Non-pigmented ciliary epithelial cell (primary cell): ENCODE measurements at regions not wholly inside any gene's neighbourhood (a gene's known extent, or its start where the extent isn't known, plus 50 kb on each side); places are given as distances from the start of the nearest gene placed in this dataset.
A peak's percentile ranks its signal among the peaks of the same experiment; 100 is the strongest.

Source experiments
- DNase-seq: peaks from one replicate; pipeline ENCODE4 v3.0.0-alpha.2; 2010; ENCODE audit warnings: low read depth

DNA sequence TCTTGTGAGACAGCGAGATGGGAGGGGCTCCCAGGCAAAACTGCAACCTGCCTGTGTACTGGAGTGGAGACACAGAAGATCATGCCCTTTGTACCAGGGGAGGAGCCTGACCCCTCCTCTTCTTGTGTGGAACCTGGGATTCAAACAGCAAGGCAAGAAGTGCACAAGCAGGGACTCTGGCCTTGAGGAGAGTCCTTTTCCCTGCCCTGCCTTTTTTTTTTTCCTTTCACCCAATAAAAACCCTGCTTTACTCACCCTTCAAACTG is 251.8 kb upstream of the OPRM1 start:
- DNase-seq: no peak

DNA sequence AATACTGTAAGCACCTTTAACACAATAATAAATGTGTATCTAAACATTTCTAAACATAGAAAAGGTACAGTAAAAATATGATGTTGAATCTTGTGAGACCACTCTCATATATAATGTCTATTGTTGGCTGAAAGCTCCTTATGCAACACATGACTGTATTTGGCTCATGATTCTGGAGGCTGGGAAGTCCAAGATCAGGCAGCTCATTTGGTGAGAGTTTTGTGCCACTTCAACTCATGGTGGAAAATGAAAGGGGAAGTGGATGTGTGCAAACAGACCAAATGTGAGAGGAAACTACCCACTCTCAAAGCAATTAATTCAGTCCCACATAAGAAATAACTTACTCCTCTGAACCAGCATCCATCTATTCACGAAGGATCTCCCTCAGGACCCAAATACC is 257.7 kb upstream of the OPRM1 start:
- DNase-seq: no peak

DNA sequence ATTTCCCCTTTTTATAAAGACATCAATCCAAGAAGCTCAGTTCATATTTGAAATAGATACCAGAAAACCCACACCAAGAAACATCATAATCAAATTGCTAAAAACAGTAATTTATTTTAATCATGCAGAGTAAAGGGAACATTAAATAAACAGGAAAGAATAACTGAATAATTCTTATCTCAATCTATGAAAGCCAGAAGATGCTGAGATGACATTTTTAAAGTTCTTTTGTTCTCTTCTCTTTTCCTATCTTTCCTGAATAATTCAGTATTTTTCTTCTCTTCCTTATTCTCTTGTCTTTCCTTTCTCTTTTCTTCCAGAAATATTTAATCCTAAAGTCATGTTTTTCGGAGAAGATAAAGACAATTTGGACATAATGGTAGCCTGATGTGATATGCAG is 259.0 kb upstream of the OPRM1 start:
- no peak for DNase-seq

DNA sequence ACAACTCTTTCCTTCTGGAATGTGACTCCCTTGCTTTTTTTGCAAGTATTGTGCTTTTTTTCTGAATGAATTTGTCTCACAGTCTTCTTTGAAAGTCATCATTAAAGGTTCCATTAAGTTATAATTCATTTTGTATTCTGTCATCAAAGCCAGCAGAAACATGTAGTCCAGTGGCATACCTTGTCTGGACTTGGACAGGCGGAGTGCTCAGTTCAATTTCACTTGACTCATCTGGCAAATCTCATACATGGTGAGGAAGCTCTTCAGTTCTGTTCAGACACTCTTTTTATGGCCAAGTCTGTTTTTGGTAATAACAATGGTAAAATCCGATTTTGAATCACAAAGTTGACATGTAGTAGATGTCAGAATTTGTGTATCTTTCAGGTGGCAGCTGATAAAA is 260.8 kb upstream of the OPRM1 start:
- no peak for DNase-seq

DNA sequence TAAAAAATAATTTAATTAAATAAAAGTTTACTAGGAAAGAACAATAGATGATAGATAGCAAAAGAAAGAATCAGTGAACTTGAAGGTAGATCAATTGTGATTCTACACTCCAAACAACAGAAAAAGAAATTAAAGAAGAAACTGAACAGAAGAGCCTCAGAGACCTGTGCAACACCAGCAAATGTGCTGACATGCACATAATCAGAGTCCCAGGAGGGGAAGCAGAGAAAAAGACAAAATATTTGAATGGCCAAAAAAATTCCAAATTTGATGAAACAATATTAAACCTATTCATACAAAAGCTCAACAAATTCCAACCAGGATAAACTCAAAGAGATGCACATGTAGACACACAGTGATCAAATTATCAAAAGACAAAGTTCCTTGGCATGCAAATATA is 267.5 kb upstream of the OPRM1 start:
- no peak for DNase-seq

DNA sequence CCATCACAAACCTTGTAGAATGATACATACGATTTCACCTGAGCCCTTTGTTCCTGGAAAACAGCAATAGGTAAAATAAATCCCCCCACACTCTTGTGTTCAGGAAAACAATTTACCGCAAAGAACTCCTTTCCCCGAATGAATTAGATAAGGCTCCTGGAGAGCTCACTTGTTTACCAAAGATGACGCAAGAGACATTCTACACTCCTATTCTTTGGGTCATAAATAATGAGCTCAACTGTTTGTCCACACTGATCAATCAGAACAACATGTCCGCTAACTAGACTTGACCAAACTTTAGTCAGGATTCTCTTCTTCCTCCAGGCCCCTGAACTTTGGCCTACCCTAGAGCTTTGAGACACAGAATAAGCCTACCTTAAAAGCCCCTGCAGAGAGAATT is 271.9 kb upstream of the OPRM1 start:
- no peak for DNase-seq

DNA sequence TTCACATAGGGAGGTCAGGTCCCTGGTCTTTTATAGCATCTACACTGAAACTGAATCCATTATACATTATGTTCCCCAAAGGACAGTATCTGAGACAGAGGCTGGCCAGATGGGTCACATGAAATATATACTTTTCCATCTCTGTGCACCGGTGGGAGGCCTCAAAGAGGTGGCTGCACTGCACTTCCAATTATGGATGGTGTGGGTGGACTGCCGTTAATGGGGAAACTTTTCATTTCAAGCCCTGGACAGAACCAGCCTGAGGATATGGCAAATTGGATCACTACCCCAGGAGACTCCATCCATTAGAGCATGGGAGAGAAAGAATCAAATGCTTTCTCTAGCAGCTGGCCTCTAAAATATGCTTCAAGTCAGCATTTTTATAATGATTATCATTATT is 280.5 kb upstream of the OPRM1 start:
- DNase-seq: no peak

DNA sequence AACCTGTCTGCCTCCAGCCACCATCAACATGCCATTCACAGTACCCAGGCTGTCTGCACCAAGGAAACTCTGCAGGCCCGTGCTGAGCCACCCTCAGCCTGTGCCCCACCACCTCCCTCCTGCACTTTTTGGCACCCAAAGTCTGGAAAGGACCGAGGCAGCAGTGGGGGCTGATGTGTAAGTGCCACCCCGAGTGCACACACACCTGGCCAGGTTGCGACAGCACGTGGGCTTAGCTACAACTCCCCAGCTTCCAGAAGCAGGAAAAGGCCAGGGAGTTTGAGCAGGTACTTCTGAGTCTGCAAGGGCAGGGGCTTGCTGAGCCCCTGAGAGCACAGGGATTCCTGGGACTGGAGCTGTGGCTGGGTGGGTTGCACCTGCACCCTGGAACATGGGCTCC is 303.3 kb upstream of the OPRM1 start:
- no peak for DNase-seq

DNA sequence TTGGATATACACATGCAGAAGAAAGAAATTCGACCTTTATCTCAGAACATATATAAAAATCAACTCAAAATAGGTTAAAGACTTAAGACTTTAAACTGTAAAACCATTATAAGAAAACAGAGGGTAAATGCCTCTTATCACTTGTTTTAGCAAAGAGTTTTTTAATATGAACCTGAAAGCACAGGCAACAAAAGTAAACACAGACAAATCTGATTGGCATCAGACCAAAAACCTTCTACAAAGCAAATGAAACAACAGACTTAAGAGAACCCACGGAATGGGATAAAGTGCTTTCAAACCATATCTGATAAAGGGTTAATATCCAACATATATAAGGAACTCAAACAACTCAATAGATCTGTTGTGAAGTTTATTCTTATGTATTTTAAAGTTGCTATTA is 309.9 kb upstream of the OPRM1 start:
- no peak for DNase-seq

DNA sequence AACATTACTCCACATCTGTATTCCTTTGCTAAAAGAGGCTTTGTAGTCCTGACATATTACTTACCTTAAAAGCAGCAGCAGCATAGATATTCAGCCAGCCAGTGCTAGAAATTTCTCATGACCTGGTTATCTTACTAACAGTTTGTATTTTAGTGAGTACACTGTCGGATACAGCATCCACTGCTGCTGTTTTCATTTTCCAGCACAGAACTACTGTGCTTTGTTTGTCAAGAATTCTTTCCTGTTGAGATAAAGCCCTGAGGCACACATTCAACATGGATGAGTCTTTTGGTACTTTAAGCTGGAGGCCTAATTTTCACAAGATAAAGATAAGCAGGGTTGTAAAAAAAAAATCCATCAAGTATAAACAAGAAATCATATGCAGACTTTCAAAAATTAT is 311.2 kb upstream of the OPRM1 start:
- peak; percentile 10 for DNase-seq

DNA sequence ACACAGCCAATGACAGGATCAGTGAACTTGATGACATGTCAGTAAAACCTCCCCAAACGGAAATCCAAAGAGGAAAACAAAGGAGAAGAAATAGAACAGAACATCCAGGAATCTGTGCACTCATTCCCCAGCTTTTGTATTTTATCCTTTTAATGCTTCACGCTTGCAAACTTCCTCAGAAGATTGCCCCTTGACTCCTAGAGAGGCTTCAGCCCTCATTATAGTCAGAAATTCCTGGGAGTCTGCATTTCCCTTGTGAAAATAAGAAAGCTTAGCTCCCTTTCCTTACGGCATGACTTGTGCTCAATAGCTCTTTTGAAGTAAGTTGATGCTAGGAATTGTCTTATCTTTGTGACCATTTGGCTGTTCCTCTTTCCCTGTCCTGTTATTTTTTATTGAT is 313.6 kb upstream of the OPRM1 start:
- no peak for DNase-seq

DNA sequence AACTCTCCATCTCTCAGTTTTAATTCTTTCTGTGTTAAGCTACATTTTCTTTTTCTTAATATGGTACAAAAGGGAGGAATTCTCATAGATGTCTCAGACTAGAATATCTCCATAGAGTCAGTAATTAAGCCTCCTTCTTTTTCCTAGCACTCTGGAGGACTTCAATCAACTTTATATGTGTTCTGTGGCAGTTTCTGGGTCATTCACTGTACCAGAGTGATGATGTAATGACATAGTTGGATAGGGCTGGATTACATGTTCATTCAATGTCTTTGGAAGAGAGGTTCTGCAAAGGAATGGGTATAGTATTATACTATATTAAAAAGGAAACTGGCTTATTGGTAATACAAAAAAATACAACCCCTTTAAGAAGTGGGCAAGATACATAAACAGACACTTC is 318.3 kb upstream of the OPRM1 start:
- no peak for DNase-seq

DNA sequence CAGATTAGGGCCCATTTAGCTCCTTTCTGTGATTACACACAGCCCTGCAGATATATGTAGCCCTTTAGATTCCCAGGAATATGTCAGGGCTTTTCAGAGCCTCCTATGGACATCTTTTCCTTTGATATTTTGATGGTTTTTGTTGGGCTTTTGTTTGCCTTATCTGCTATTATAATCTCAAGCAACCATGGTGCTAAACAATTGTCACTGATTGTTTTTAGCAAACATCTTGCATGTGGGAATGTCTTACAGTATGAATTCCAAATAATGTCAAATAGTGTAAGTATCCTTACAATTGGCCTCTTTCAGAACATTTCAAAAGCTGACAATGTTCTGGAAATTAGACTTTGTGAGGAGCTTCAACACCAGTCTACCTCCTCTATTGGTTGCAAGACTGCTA is 333.6 kb upstream of the OPRM1 start:
- no peak for DNase-seq

DNA sequence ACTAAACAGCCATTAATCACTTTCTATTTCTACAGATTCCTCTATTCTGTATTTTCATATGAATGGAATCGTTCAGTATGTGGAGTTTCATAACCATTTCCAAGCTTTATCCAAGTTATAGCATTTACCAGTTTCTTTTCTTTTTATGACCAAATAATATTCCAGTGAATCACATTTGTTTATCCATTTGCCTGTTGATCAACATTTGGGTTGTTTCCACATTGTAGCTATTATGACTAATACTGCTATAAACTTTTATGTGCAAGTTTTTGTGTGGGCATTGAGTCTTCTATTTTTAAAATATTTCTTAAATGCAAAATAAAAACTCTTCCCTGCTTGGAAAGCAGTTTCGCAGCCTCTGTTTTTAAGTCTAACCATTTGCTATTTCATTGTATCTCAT is 336.4 kb upstream of the OPRM1 start:
- DNase-seq: no peak

DNA sequence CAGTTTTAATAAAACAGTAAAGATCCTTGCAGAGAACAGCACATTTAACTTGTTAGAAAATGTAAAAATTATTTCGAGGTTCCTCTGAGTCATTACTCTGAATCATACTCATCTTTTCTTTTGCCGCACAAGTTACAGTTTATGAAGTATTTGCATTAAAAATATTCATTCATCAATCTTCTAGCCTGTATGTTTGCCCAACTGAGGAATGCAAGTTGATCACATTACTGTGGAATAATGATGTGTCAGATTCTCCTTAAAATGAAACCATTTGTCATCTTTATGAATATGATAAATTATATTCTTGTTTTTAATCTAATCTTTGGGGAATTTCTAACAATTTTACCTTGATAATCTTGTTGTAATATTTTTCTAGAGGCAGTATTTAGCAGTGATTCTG is 340.4 kb upstream of the OPRM1 start:
- DNase-seq: no peak

DNA sequence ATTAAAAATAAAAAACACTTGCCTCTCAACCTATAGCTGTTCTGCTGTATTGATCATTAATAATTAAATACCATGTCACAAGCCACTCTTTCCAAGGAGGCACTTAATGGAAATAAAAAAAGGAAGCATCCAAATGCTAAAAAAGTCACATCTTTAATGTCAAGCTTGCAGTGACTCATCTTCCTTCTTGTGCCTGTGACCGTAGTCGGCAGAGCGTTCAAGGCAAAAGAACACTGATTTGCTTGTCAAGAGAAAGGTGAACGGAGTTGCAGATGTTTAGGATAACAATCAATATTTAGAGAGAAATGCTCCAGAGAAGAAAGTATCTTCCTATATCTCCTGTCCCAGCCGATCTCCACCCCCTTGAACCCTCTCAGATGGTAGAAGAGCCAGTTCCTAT is 341.0 kb upstream of the OPRM1 start:
- no peak for DNase-seq

DNA sequence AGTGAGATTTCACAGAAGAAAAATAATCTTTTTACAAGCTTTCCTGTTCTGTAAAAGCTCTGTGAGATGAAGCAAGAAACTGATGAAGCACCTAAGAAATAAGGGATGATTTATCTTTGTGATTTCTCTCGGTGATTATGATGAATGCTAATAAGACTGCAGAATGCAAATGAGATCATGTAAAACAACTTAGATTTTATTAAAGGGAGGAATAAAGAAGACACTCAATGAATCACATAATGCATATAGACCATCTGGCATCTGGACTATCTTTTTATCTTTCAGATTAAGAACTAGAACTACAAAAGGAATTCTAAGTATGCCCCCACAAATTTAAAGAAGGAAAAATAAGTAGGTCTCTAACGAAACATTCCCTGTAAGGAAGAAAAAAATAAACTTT is 361.5 kb upstream of the OPRM1 start:
- DNase-seq: no peak

DNA sequence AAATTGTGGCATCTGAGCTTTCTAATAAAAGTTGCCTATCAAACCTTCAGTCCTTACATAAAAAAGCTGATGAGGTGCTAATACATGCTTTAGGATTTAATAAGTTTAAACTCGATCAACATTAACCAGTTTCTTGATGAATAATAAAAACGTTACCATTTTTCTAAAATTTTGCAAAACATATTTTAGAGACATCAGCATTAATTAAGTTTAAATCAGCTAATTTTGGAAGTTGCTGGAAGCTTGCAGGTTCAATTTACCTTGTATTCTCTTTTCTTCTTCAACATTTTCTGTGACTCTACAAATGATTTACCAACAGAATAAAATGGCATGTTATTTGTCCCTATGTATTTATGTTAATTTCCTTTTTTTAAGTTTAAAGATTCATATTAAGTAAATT is 365.3 kb upstream of the OPRM1 start:
- no peak for DNase-seq

DNA sequence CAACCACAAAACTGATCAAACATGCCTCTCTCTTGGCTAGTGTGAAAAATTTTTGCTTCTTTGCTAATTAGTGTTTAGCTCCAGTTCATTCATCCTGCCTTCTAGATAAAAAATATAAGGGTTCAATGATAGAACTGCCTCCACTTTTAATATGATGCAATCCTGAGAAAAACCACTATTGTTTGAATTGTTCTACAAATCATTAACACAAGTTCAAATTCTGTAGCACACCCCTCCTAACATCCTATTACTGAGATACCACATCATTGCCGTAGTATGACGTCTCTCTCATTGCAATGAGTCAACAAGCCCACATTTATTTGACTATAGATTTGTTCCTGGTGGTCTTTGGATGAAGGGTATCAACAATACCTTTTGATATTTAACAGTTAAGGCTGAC is 365.8 kb upstream of the OPRM1 start:
- DNase-seq: no peak

DNA sequence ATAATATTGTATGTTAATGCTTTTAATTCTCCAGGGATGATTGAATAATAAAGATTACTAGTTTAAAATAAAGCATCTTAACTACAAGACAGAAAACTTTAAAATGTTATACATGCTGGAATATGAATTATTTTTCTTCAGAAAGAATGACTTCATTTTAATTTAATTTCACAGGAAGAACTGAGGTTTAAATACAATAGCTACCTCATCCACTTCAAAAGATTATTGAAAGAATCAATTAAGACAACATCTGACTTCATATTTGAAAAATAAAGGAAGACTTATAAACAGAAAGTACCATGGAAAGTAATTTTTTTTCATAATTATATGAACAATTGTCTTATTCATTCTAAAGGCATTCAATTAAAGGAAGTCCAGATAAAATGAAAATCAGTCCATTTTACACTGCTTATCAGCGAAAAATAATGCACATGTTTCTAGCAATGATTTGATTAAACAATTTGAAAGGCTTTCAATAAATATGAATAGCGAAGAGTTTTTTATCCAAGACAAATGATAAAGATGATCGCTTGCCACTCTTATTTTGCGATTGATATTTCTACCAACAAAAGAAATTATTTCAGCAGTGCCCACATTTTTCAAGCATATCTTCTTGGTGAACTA is 368.5 kb upstream of the OPRM1 start:
- no peak for DNase-seq

DNA sequence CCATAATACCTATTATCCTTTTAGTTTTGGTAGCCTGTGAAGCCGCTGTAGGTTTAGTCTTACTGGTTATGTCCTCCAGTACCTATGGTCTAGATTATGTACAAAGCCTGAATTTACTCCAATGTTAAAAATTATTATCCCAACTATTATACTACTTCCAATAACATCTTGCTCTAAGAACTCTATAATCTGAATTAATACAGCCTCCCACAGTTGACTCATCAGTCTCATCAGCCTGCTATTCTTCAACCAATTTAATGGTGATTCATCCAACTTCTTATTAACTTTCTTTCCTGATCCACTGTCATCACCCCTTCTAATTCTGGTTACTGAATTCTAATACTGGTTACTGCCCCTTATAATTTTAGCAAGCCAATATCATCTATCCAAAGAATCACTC is 370.3 kb upstream of the OPRM1 start:
- no peak for DNase-seq

DNA sequence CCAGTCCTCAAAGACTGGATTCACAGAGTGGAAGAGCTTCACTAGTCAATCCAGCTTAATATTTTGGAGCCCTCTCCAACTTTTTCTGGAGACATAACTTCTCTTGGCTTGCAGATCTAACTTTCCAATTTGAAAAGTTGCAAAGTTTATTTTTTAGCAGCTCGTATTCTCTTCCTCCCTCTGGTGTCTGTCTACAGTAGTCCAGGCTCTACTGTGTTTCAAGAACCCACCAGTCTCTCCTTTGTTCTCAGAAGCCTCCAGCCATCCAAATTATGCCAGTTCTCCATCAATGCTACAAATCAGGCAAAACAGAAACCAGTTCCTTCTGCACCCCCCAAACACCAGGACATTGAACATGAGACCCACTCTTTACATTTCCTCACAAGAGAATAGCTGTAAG is 376.1 kb upstream of the OPRM1 start:
- DNase-seq: no peak

DNA sequence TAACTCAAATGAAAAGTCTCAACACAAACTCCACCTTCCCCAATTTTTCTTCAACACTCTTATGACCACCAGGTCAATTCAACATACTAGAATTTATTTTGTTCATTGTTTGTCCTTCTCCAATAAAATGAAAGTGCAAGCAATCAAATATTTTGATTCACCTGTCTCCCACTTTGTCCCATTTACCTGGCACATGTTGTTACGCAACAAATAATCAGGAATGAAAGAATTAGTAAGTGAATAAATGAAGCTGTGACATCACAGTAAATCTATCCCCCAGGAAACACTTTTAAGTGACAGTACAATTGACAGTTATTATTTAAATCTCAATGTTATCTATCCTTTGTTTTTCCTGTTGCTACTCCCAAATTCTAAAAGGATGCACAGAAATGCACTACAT is 393.7 kb upstream of the OPRM1 start:
- DNase-seq: no peak

DNA sequence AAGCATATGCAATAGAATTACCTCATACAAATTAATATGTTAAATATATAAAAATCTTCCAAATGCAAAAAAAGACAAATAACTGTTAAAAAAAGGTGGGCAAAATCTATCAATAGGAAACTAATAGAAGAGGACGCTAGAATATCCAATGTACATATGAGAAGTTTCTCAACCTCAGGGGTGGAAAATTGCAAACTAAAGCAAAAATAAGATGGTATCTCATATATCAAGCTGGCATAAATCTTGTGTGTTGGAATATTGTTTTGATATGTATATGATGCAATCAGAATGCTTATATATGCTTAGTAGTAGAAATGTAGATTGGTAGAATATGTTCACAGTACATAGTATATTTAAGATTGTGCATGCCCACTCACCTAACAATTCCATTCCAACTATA is 395.0 kb upstream of the OPRM1 start:
- DNase-seq: no peak

DNA sequence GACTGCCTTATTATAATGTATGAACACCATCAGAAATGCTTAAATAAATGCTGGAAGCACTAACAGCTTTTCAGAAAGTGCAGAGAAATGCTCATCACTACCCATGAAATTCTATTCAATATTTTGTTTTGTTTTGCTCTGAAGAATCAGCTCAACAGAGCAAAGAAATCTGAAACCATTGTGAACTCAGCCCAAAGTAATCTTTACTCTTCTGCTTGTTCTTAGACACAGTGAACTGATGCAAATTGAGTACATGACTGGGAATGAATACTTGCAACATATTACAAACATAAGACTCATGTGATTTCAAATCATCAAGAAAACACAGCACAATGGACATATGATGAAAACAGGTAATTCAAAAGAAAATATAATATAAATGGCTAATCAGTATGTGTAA is 404.6 kb upstream of the OPRM1 start:
- no peak for DNase-seq
